ENCODE measurements at regions not wholly inside any gene's neighbourhood (a gene's known extent, or its start where the extent isn't known, plus 50 kb on each side); places are given as distances from the start of the nearest gene placed in this dataset.

DNA sequence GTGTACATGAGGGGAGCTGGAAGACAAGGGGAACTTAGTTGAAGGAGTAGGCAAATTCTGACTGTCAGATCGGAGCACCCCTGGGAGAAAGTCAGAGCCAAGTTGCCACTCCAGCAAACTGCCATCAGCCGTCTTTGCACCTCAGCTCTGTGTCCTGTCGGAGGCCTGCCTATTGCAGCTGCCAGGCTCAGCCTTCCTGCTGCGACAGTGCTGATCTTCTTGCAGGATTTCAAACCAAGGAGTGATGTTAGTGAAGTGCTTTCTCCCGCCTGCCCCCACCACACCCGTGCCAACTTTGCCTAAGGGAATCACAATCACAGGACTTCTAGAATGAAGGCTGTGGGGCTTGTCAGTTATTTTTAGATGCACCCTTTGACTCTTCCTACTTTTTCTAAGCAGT is 185.3 kb downstream of the KIT start:
- no peaks in the 10 kb centered on the region for H3K4me1 ChIP-seq
- H3K79me2 ChIP-seq, result no peaks in the 10 kb centered on the region
- no peak overlapping the region for H2AFZ ChIP-seq
- TF ChIP-seq, protein P1, sequence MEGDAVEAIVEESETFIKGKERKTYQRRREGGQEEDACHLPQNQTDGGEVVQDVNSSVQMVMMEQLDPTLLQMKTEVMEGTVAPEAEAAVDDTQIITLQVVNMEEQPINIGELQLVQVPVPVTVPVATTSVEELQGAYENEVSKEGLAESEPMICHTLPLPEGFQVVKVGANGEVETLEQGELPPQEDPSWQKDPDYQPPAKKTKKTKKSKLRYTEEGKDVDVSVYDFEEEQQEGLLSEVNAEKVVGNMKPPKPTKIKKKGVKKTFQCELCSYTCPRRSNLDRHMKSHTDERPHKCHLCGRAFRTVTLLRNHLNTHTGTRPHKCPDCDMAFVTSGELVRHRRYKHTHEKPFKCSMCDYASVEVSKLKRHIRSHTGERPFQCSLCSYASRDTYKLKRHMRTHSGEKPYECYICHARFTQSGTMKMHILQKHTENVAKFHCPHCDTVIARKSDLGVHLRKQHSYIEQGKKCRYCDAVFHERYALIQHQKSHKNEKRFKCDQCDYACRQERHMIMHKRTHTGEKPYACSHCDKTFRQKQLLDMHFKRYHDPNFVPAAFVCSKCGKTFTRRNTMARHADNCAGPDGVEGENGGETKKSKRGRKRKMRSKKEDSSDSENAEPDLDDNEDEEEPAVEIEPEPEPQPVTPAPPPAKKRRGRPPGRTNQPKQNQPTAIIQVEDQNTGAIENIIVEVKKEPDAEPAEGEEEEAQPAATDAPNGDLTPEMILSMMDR (IDR thresholded peaks at IDR 0.05), result no peak
- H3K27ac ChIP-seq, result no peak overlapping the region
- no peak overlapping the region for H3K4me3 ChIP-seq (ENCODE audit: low read depth, low read length)
- H3K36me3 ChIP-seq (ENCODE audit: control insufficient read depth, insufficient read depth, low read length), result no peaks in the 10 kb centered on the region
- H3K4me2 ChIP-seq (ENCODE audit: low read length), result no peak overlapping the region
- H3K27me3 ChIP-seq (ENCODE audit: control insufficient read depth, insufficient read depth, low read length), result no peaks in the 10 kb centered on the region
- H3K9ac ChIP-seq, result no peak overlapping the region
- no peaks in the 10 kb centered on the region for H3K9me3 ChIP-seq (ENCODE audit: control insufficient read depth, low read length)

DNA sequence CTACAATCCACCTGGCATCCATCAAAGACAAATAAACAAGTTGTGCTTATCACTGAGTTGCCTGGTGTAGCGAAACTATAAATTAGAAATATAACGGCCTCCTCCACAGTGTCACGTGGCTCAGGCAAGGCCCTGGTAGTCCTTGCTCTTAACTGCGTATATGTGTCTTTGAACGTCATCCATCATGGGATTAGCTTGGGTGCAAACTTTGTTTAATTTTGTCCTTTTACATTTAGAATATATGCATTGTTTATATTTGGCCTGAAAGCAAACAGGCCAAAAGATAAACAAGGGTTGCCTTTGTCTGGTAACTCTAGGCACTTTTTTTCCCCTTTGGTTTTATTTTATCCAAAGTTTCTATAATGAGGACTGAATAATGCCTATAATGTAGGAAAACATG is 184.9 kb downstream of the KIT start:
- H3K4me3 ChIP-seq (ENCODE audit: low read depth, low read length), result no peak overlapping the region
- no peaks in the 10 kb centered on the region for H3K79me2 ChIP-seq
- TF ChIP-seq, protein P1 (IDR thresholded peaks at IDR 0.05), result no peak
- no peak overlapping the region for H3K27ac ChIP-seq
- H3K4me2 ChIP-seq (ENCODE audit: low read length), result no peak overlapping the region
- H3K9ac ChIP-seq, result no peak overlapping the region
- no peaks in the 10 kb centered on the region for H3K36me3 ChIP-seq (ENCODE audit: control insufficient read depth, insufficient read depth, low read length)
- no peaks in the 10 kb centered on the region for H3K27me3 ChIP-seq (ENCODE audit: control insufficient read depth, insufficient read depth, low read length)
- no peak overlapping the region for H2AFZ ChIP-seq
- H3K9me3 ChIP-seq (ENCODE audit: control insufficient read depth, low read length), result no peaks in the 10 kb centered on the region
- H3K4me1 ChIP-seq, result no peaks in the 10 kb centered on the region

DNA sequence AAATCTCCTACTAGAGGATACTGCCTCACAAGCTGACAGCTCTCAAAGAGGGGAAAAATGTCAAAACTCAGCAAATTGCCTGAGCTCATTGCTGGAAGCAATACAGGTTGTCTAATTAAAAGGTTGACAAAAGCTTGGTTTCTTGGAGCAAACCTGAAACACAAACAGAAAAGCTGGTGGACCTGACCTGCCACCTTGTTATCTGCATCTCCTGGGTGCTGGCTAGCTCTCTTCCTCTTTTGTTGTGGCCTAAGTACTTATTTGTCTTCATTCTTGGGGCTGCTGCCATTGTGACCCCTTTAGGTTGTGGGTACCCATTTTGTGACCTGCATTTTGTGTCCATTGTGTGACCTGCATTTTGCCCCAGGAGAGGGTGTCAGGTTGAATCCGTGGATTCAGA is 184.5 kb downstream of the KIT start:
- H3K4me3 ChIP-seq (ENCODE audit: low read depth, low read length), result no peak overlapping the region
- no peak overlapping the region for H3K4me2 ChIP-seq (ENCODE audit: low read length)
- H3K27ac ChIP-seq, result no peak overlapping the region
- H3K9ac ChIP-seq, result no peak overlapping the region
- H3K27me3 ChIP-seq (ENCODE audit: control insufficient read depth, insufficient read depth, low read length), result no peaks in the 10 kb centered on the region
- H3K4me1 ChIP-seq, result no peaks in the 10 kb centered on the region
- H3K79me2 ChIP-seq, result no peaks in the 10 kb centered on the region
- H3K36me3 ChIP-seq (ENCODE audit: control insufficient read depth, insufficient read depth, low read length), result no peaks in the 10 kb centered on the region
- TF ChIP-seq, protein P1 (IDR thresholded peaks at IDR 0.05), result no peak
- no peaks in the 10 kb centered on the region for H3K9me3 ChIP-seq (ENCODE audit: control insufficient read depth, low read length)
- no peak overlapping the region for H2AFZ ChIP-seq

DNA sequence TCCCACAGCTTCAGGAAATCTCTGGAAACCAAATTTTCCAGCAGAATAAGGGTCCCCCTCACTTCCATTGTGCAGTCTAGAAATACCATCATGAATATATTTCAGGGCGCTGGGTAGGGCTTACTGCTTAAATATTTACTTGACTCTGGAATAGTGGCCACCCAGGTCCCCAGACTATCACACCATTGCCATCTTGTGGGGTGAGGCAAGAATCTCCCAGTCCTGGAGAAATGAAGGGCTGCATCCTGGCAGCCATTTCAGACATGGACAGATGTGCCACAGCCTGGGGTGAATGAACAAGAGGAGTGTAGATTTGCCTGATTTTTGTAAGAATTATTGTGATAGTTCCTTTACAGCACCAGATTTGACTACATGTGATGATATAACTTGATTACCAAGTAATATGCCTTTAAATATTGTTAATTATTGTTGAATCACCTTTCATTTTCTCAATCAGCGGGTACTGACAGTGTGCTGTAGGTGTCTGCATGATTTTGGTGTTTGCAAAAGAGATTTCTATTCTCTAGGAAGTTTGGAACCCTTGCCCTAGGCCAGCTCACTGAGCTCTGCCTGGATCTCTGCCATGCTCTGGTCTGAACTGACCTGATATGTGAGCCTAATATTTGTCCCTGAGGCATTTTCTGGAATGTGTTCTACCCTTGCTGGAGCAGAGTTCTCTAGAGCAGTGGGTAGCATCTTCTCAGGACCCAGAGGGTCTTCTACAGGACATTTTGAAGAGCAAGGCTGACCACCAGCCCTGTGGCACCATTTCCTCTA is 183.4 kb downstream of the KIT start:
- H3K36me3 ChIP-seq (ENCODE audit: control insufficient read depth, insufficient read depth, low read length), result no peaks in the 10 kb centered on the region
- H2AFZ ChIP-seq, result no peak overlapping the region
- H3K27me3 ChIP-seq (ENCODE audit: control insufficient read depth, insufficient read depth, low read length), result no peaks in the 10 kb centered on the region
- no peak overlapping the region for H3K4me3 ChIP-seq (ENCODE audit: low read depth, low read length)
- H3K4me2 ChIP-seq (ENCODE audit: low read length), result no peak overlapping the region
- H3K79me2 ChIP-seq, result no peaks in the 10 kb centered on the region
- TF ChIP-seq, protein P1 (IDR thresholded peaks at IDR 0.05), result no peak
- H3K27ac ChIP-seq, result no peak overlapping the region
- no peaks in the 10 kb centered on the region for H3K9me3 ChIP-seq (ENCODE audit: control insufficient read depth, low read length)
- no peaks in the 10 kb centered on the region for H3K4me1 ChIP-seq
- no peak overlapping the region for H3K9ac ChIP-seq

DNA sequence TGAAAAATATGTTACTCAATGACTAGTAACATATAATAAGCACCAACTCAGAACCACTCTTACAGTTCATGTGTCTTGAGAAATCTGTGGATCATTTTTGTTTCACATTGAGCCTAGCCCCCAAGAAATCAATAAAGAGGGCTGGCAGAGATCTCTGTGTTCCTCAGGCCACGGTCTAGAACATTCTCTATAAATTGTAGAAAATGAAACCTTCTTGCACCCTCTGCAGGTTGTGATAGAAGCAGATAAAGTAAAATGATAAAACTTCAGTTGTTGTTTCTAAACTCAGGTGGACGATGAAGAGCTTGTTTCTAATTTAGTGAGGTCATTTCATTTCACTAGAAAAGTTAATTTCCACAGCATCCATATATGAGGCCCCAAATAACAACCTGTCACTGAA is 182.7 kb downstream of the KIT start:
- Histone ChIP-seq H3K4me1 (no peaks in the 10 kb centered on the region), H3K36me3 (ENCODE audit: control insufficient read depth, insufficient read depth, low read length) (no peaks in the 10 kb centered on the region), H3K27ac (no peak overlapping the region), H3K4me2 (ENCODE audit: low read length) (no peak overlapping the region), H3K9me3 (ENCODE audit: control insufficient read depth, low read length) (no peaks in the 10 kb centered on the region), H3K79me2 (no peaks in the 10 kb centered on the region), H3K9ac (no peak overlapping the region), H3K27me3 (ENCODE audit: control insufficient read depth, insufficient read depth, low read length) (no peaks in the 10 kb centered on the region), H3K4me3 (ENCODE audit: low read depth, low read length) (no peak overlapping the region), H2AFZ (no peak overlapping the region)
- TF ChIP-seq, protein P1 (IDR thresholded peaks at IDR 0.05), result no peak

Data from parathyroid adenoma (tissue), 2 donors.